Suprapubic skin (tissue), 4 donors: ENCODE measurements at regions not wholly inside any gene's neighbourhood (a gene's known extent, or its start where the extent isn't known, plus 50 kb on each side); places are given as distances from the start of the nearest gene placed in this dataset.

Experiments
- DNase-seq, 2 donors: peaks; one replicate each; pipeline ENCODE4 v3.0.0-alpha.2; 2019; ENCODE audit warnings: low spot score in 2 of 2
- H3K27ac ChIP-seq: fragments of 200-600 bp; sonication (generic); one replicate; pipeline ENCODE4 v1.5.1; 2019
- H3K27me3 ChIP-seq: fragments of 200-600 bp; sonication (generic); one replicate; pipeline ENCODE4 v1.5.1; 2019
- H3K36me3 ChIP-seq: fragments of 200-600 bp; sonication (generic); one replicate; pipeline ENCODE4 v1.5.1; 2019
- H3K4me1 ChIP-seq: fragments of 200-600 bp; sonication (generic); one replicate; pipeline ENCODE4 v1.5.1; 2019
- H3K4me3 ChIP-seq: fragments of 200-600 bp; sonication (generic); one replicate; pipeline ENCODE4 v1.5.1; 2019; ENCODE audit warnings: mild to moderate bottlenecking
- H3K9me3 ChIP-seq: fragments of 200-600 bp; sonication (generic); one replicate; pipeline ENCODE4 v1.5.1; 2019
- EP300 ChIP-seq: sonication (generic); formaldehyde crosslinking; IDR thresholded peaks from one replicate; pipeline ENCODE4 v1.6.1; 2017; ENCODE audit warnings: antibody characterized with exemption
- POLR2A ChIP-seq, 2 donors: fragments of 450-650 bp; IDR thresholded peaks; one replicate each; pipeline ENCODE4 v1.6.1; 2017; ENCODE audit warnings: antibody characterized with exemption in 2 of 2, mild to moderate bottlenecking in 2 of 2, moderate library complexity in 2 of 2
- POLR2AphosphoS5 ChIP-seq, 3 donors: sonication (generic); formaldehyde crosslinking; IDR thresholded peaks; one replicate each; pipeline ENCODE4 v1.6.1; 2017; ENCODE audit warnings: antibody characterized with exemption in 3 of 3
- WGBS: methylation state at CpG from one replicate; pipeline ENCODE4 v1.1.5; 2018; 5-methylcytosine and 5-hydroxymethylcytosine counted together
- TF ChIP-seq, protein P1 (sequence below), 2 donors: fragments of 200-600 bp in 1 of 2; fragments of 450-650 bp in 1 of 2; sonication (generic) in 1 of 2; IDR thresholded peaks; one replicate each; pipeline ENCODE4 v1.5.1; 2016 to 2019; ENCODE audit warnings: antibody characterized with exemption in 2 of 2, mild to moderate bottlenecking in 1 of 2, moderate library complexity in 1 of 2

DNA sequence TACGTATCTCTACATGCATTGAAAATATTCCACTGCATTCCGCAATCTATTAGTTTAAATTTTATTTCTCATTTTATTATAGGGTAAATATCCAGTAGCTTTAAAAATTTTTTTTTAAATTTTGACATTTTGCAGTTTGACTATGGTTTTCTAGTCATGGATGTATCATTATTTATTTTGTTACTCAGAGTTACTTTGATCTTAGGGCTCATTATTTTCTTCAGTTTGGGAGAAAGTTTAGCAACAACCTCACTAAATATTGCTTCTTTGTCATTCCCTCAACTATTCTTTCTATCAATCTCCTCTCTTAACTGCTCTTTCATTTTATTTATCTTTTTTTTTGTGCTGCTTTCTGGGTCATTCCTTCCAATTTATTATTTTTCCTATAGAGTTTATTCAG lies 100.5 kb upstream of the SLCO6A1 start:
- no peak overlapping the region for H3K27ac ChIP-seq
- 88% methylated on average over 2 of the region's 2 CpGs for WGBS

DNA sequence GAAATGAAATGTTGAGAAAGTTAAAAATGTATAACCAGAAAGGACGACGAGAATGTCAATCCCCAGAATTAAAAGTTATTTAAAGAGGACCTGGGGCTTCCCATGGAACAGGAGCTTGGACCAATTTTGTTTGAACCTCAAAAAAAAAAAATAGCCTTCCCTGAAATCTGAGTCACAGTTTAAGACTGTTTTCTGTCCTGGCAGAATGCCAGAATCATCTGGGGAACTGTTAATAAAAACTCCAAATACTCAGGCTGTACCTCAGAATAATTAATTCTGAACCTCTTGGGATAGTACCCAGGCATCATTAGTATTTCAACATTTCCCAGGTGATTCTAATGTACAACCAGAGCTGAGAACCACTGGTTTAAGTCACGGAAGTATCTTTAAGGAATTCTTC lies 102.2 kb upstream of the SLCO6A1 start:
- no peaks in the 10 kb centered on the region for H3K9me3 ChIP-seq
- no peak for TF ChIP-seq POLR2AphosphoS5 (IDR thresholded peaks at IDR 0.05)
- TF ChIP-seq EP300, result no peak
- TF ChIP-seq POLR2A (IDR thresholded peaks at IDR 0.05), result no peak
- TF ChIP-seq, protein P1, sequence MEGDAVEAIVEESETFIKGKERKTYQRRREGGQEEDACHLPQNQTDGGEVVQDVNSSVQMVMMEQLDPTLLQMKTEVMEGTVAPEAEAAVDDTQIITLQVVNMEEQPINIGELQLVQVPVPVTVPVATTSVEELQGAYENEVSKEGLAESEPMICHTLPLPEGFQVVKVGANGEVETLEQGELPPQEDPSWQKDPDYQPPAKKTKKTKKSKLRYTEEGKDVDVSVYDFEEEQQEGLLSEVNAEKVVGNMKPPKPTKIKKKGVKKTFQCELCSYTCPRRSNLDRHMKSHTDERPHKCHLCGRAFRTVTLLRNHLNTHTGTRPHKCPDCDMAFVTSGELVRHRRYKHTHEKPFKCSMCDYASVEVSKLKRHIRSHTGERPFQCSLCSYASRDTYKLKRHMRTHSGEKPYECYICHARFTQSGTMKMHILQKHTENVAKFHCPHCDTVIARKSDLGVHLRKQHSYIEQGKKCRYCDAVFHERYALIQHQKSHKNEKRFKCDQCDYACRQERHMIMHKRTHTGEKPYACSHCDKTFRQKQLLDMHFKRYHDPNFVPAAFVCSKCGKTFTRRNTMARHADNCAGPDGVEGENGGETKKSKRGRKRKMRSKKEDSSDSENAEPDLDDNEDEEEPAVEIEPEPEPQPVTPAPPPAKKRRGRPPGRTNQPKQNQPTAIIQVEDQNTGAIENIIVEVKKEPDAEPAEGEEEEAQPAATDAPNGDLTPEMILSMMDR (IDR thresholded peaks at IDR 0.05), result no peak
- H3K36me3 ChIP-seq, result no peaks in the 10 kb centered on the region
- H3K27ac ChIP-seq, result no peak overlapping the region
- 50% methylated on average over 3 of the region's 3 CpGs for WGBS
- DNase-seq, result no peak
- no peaks in the 10 kb centered on the region for H3K27me3 ChIP-seq
- no peak overlapping the region for H3K4me3 ChIP-seq
- H3K4me1 ChIP-seq, result no peaks in the 10 kb centered on the region

More for the DNA sequence above, 100.5 kb upstream of the SLCO6A1 start:
- Histone ChIP-seq H3K9me3 (no peaks in the 10 kb centered on the region), H3K4me1 (no peaks in the 10 kb centered on the region), H3K36me3 (no peaks in the 10 kb centered on the region), H3K4me3 (no peak overlapping the region), H3K27me3 (no peaks in the 10 kb centered on the region)
- no peak for TF ChIP-seq POLR2AphosphoS5 (IDR thresholded peaks at IDR 0.05)
- no peak for TF ChIP-seq EP300
- TF ChIP-seq POLR2A (IDR thresholded peaks at IDR 0.05), result no peak
- no peak for DNase-seq

DNA sequence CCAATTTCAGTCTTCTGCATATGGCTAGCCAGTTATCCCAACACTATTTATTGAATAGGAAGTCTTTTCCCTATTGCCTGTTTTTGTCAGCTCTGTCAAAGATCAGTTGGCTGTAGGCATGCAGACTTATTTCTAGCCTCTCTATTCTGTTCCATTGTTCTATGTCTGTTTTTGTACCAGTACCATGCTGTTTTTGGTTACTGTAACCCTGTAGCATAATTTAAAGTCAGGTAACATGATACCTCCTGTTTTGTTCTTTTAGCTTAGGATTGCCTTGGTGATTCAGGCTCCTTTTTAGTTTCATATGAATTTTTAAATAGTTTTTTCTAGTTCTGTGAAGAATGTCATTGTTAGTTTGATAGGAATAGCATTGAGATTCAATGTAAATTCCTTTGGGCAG lies 104.9 kb upstream of the SLCO6A1 start:
- DNase-seq, result no peak
- no peak overlapping the region for H3K27ac ChIP-seq
- TF ChIP-seq, protein P1 (IDR thresholded peaks at IDR 0.05), result no peak
- TF ChIP-seq POLR2A (IDR thresholded peaks at IDR 0.05) (no peak), EP300 (no peak)

DNA sequence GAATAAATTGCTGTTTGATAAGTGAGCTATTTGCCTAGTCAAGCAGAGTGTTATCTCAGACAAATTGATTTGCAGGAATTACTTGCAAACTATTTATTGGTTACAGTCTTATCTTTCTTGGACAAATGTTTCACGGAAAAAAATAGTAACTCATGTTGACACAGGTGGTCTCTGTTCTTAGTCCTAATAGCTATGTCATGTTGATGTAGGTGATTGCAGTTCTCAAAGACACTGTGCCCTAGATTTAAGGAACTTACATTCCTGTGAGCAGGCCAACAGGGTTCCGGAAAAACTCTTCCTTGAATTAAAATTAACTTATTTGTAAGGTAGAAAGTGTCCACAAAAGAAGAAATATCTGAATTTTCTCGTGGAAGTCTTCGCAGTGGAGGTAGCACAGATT lies 109.6 kb upstream of the SLCO6A1 start:
- H3K4me3 ChIP-seq, result no peak overlapping the region
- no peaks in the 10 kb centered on the region for H3K4me1 ChIP-seq
- H3K36me3 ChIP-seq, result no peaks in the 10 kb centered on the region
- no peak for DNase-seq
- no peak for TF ChIP-seq POLR2A (IDR thresholded peaks at IDR 0.05)
- no peak for TF ChIP-seq POLR2AphosphoS5 (IDR thresholded peaks at IDR 0.05)
- TF ChIP-seq, protein P1 (IDR thresholded peaks at IDR 0.05), result no peak
- no peak for TF ChIP-seq EP300
- no peak overlapping the region for H3K27ac ChIP-seq
- 87% methylated on average over 4 of the region's 4 CpGs for WGBS
- no peaks in the 10 kb centered on the region for H3K9me3 ChIP-seq
- H3K27me3 ChIP-seq, result no peaks in the 10 kb centered on the region

More for the DNA sequence above, 104.9 kb upstream of the SLCO6A1 start:
- Histone ChIP-seq H3K36me3 (no peaks in the 10 kb centered on the region), H3K4me1 (no peaks in the 10 kb centered on the region), H3K4me3 (no peak overlapping the region), H3K9me3 (no peaks in the 10 kb centered on the region), H3K27me3 (no peaks in the 10 kb centered on the region)

- DNase-seq, result no peak
- Histone ChIP-seq H3K9me3 (no peaks in the 10 kb centered on the region), H3K36me3 (no peaks in the 10 kb centered on the region), H3K4me3 (no peak overlapping the region), H3K27me3 (no peaks in the 10 kb centered on the region), H3K4me1 (no peaks in the 10 kb centered on the region), H3K27ac (no peak overlapping the region)
- TF ChIP-seq POLR2A (IDR thresholded peaks at IDR 0.05), result no peak
- no peak for TF ChIP-seq POLR2AphosphoS5 (IDR thresholded peaks at IDR 0.05)
- no peak for TF ChIP-seq EP300
- TF ChIP-seq, protein P1 (IDR thresholded peaks at IDR 0.05), result no peak
- WGBS, result 62% methylated on average over 1 of the region's 1 CpG
These were observed 112.5 kb upstream of the SLCO6A1 start for GRCh38 chr5:102611312-102611711.

- Histone ChIP-seq H3K4me1 (no peaks in the 10 kb centered on the region), H3K36me3 (no peaks in the 10 kb centered on the region), H3K27ac (no peak overlapping the region), H3K9me3 (no peaks in the 10 kb centered on the region), H3K27me3 (no peaks in the 10 kb centered on the region), H3K4me3 (no peak overlapping the region)
- WGBS, result 91% methylated on average over 2 of the region's 2 CpGs
- TF ChIP-seq, protein P1 (IDR thresholded peaks at IDR 0.05), result no peak
- TF ChIP-seq EP300 (no peak), POLR2A (IDR thresholded peaks at IDR 0.05) (no peak), POLR2AphosphoS5 (IDR thresholded peaks at IDR 0.05) (no peak)
- no peak for DNase-seq
These were observed 114.9 kb upstream of the SLCO6A1 start for GRCh38 chr5:102613661-102614060.
